Fibroblast of lung (primary cell): ENCODE measurements at regions not wholly inside any gene's neighbourhood (a gene's known extent, or its start where the extent isn't known, plus 50 kb on each side); places are given as distances from the start of the nearest gene placed in this dataset.

ENCODE experiments used
- CTCF ChIP-seq, 2 donors: IDR thresholded peaks in 1 of 2; conservative IDR thresholded peaks in 1 of 2; 1 replicate in 1 of 2; 2 replicates in 1 of 2; pipeline ENCODE4 v1.5.1; 2011 to 2012; ENCODE audit warnings: low read length in 2 of 2, control low read depth in 1 of 2, inconsistent platforms in 1 of 2, low read depth in 1 of 2, mild to moderate bottlenecking in 1 of 2
- EZH2 ChIP-seq: IDR thresholded peaks from 2 replicates; pipeline ENCODE4 v1.5.1; 2012; ENCODE audit warnings: low read length, control low read depth, mild to moderate bottlenecking; ENCODE audit errors: missing control alignments

- TF ChIP-seq CTCF (conservative IDR thresholded peaks at IDR 0.05 in 1 of 2, IDR thresholded peaks at IDR 0.05 in 1 of 2; ENCODE audit: low read depth in 1 of 2, low read length in 2 of 2) (no peak), EZH2 (no peak)
Observed at GRCh38 chr4:83828601-83829000, 292.7 kb downstream of the GPAT3 start.
